Esophagus muscularis mucosa (tissue), 4 donors: ENCODE measurements at regions not wholly inside any gene's neighbourhood (a gene's known extent, or its start where the extent isn't known, plus 50 kb on each side); places are given as distances from the start of the nearest gene placed in this dataset.

ENCODE experiments used
- CTCF ChIP-seq, 3 experiments: fragments of 200-600 bp in 2 of 3; fragments of 450-650 bp in 1 of 3; sonication (generic) in 2 of 3; IDR thresholded peaks; one replicate each; pipeline ENCODE4 v1.5.1; 2017 to 2019; ENCODE audit warnings: antibody characterized with exemption in 3 of 3, mild to moderate bottlenecking in 2 of 3, moderate library complexity in 1 of 3
- EP300 ChIP-seq: sonication (generic); formaldehyde crosslinking; IDR thresholded peaks from one replicate; pipeline ENCODE4 v1.6.1; 2017; ENCODE audit warnings: antibody characterized with exemption
- POLR2A ChIP-seq: fragments of 450-650 bp; IDR thresholded peaks from one replicate; pipeline ENCODE4 v1.6.1; 2017; ENCODE audit warnings: antibody characterized with exemption, moderate library complexity, mild to moderate bottlenecking, low read depth

GRCh38 chr13:81319351-81319750 is 978.4 kb upstream of the SPRY2 start:
- TF ChIP-seq CTCF (IDR thresholded peaks at IDR 0.05) (no peak), POLR2A (no peak), EP300 (no peak)
